ENCODE measurements at regions not wholly inside any gene's neighbourhood (a gene's known extent, or its start where the extent isn't known, plus 50 kb on each side); places are given as distances from the start of the nearest gene placed in this dataset.

DNA sequence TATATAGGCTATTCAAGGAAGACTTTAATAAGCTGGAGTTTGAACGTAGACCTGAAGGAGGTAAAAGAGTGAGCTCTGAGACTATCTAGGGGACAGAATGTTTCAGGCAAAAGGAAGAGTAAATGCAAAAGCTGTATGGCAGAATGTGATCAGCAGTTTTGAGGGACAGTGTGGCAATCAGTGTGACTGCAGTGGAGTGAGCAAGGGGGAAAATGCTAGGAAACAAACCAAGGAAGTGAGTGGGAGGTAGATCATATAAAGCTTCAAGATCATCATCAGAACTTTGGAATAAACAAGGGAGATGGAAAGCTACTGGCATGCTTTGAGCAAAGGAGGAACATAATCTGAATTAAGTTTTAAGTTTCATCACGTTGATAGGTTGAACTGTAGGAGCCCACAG lies 67.5 kb upstream of the BTG1 start:
- ATAC-seq (no peak), DNase-seq (ENCODE audit: low read depth, low spot score) (no peak), FAIRE-seq (peak; percentile 38)
- Histone ChIP-seq H2AFZ (ENCODE audit: control insufficient read depth, low read depth, low read length) (no peak overlapping the region), H3K79me2 (ENCODE audit: control insufficient read depth, insufficient read depth, low read length) (no peaks in the 10 kb centered on the region), H3K4me2 (ENCODE audit: control insufficient read depth, insufficient read depth) (no peak overlapping the region), H4K20me1 (ENCODE audit: control insufficient read depth, insufficient read depth) (no peaks in the 10 kb centered on the region), H3K27ac (ENCODE audit: control insufficient read depth, insufficient read depth) (no peak overlapping the region), H3K36me3 (ENCODE audit: control insufficient read depth in 2 of 2, insufficient read depth in 2 of 2, low read length in 1 of 2) (no peaks in the 10 kb centered on the region), H3K27me3 (replicated peaks in 1 of 2; ENCODE audit: control insufficient read depth in 2 of 2, insufficient read depth in 2 of 2, low read length in 1 of 2) (no peaks in the 10 kb centered on the region), H3K4me1 (ENCODE audit: control insufficient read depth, insufficient read depth, low read length) (peaks cover 13% of the 10 kb centered on the region), H3K9me3 (replicated peaks; ENCODE audit: control insufficient read depth, insufficient read depth, low read length) (no peaks in the 10 kb centered on the region; the same call in 2 of the 3 replicates), H3K9ac (ENCODE audit: control insufficient read depth, insufficient read depth, low read length) (no peak overlapping the region), H3K4me3 (no peak overlapping the region)
- CTCF ChIA-PET, result interaction anchor here (0.9 to 1.5 kb wide), 3 partner anchors 46 to 194 kb away, joined by 3 read pairs; no protein-coding TSS in a partner anchor
- in situ Hi-C loops (cut with MboI) (no loop called here), intact Hi-C loops (cut with micrococcal nuclease; ENCODE audit: unreplicated experiment) (no loop called here)
- RAD21 ChIA-PET (ENCODE audit: unreplicated experiment), result interaction anchor here (1.1 to 1.6 kb wide), 3 partner anchors 64 to 150 kb away, joined by 3 to 9 read pairs (median 3); partner anchors contain the start of gene BTG1
- no TSS peak for BruUV-seq (replicated peaks)
- POLR2A ChIA-PET, result interaction anchor here (1.0 kb wide), 1 partner anchor 165 kb away, joined by 3 read pairs; no protein-coding TSS in a partner anchor
- 98% methylated on average over 2 of the region's 2 CpGs for WGBS (ENCODE audit: insufficient coverage, insufficient replicate concordance, low lambda C conversion rate, missing lambda C conversion rate)
- SMC1A ChIA-PET (ENCODE audit: uncharacterized antibody, unreplicated experiment), result interaction anchor here (0.9 to 2.4 kb wide), 10 partner anchors 10 to 232 kb away, joined by 3 to 12 read pairs (median 3); no protein-coding TSS in a partner anchor
- TF ChIP-seq ZNF217 (IDR thresholded peaks at IDR 0.05), result no peak
- no peak for TF ChIP-seq ZNF207 (IDR thresholded peaks at IDR 0.05; ENCODE audit: borderline replicate concordance)
- no peak for TF ChIP-seq ZSCAN29 (IDR thresholded peaks at IDR 0.05)
- TF ChIP-seq, protein P1, sequence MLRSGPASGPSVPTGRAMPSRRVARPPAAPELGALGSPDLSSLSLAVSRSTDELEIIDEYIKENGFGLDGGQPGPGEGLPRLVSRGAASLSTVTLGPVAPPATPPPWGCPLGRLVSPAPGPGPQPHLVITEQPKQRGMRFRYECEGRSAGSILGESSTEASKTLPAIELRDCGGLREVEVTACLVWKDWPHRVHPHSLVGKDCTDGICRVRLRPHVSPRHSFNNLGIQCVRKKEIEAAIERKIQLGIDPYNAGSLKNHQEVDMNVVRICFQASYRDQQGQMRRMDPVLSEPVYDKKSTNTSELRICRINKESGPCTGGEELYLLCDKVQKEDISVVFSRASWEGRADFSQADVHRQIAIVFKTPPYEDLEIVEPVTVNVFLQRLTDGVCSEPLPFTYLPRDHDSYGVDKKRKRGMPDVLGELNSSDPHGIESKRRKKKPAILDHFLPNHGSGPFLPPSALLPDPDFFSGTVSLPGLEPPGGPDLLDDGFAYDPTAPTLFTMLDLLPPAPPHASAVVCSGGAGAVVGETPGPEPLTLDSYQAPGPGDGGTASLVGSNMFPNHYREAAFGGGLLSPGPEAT (IDR thresholded peaks at IDR 0.05; ENCODE audit: low read depth), result no peak
- TF ChIP-seq, protein P2, sequence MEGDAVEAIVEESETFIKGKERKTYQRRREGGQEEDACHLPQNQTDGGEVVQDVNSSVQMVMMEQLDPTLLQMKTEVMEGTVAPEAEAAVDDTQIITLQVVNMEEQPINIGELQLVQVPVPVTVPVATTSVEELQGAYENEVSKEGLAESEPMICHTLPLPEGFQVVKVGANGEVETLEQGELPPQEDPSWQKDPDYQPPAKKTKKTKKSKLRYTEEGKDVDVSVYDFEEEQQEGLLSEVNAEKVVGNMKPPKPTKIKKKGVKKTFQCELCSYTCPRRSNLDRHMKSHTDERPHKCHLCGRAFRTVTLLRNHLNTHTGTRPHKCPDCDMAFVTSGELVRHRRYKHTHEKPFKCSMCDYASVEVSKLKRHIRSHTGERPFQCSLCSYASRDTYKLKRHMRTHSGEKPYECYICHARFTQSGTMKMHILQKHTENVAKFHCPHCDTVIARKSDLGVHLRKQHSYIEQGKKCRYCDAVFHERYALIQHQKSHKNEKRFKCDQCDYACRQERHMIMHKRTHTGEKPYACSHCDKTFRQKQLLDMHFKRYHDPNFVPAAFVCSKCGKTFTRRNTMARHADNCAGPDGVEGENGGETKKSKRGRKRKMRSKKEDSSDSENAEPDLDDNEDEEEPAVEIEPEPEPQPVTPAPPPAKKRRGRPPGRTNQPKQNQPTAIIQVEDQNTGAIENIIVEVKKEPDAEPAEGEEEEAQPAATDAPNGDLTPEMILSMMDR (IDR thresholded peaks at IDR 0.05 in 2 of 3, conservative IDR thresholded peaks at IDR 0.05 in 1 of 3; ENCODE audit: control insufficient read depth in 2 of 3, extremely low read depth in 1 of 3, insufficient read depth in 1 of 3, low read depth in 3 of 3, low read length in 3 of 3), result no peak
- no peak for TF ChIP-seq IKZF1 (conservative IDR thresholded peaks at IDR 0.05)
- TF ChIP-seq, protein P3, sequence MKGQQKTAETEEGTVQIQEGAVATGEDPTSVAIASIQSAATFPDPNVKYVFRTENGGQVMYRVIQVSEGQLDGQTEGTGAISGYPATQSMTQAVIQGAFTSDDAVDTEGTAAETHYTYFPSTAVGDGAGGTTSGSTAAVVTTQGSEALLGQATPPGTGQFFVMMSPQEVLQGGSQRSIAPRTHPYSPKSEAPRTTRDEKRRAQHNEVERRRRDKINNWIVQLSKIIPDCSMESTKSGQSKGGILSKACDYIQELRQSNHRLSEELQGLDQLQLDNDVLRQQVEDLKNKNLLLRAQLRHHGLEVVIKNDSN (IDR thresholded peaks at IDR 0.05; ENCODE audit: borderline replicate concordance, extremely low read length, insufficient read depth, low read depth, low read length), result no peak
- TF ChIP-seq, protein P4, sequence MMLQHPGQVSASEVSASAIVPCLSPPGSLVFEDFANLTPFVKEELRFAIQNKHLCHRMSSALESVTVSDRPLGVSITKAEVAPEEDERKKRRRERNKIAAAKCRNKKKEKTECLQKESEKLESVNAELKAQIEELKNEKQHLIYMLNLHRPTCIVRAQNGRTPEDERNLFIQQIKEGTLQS (IDR thresholded peaks at IDR 0.05; ENCODE audit: borderline replicate concordance, extremely low read depth, low read depth, low read length), result no peak
- no peak for TF ChIP-seq SMARCA5 (IDR thresholded peaks at IDR 0.05)
- TF ChIP-seq KLF5 (IDR thresholded peaks at IDR 0.05; ENCODE audit: partially characterized antibody), result no peak

Data from GM12878 (cell line).